ENCODE measurements at regions not wholly inside any gene's neighbourhood (a gene's known extent, or its start where the extent isn't known, plus 50 kb on each side); places are given as distances from the start of the nearest gene placed in this dataset.

DNA sequence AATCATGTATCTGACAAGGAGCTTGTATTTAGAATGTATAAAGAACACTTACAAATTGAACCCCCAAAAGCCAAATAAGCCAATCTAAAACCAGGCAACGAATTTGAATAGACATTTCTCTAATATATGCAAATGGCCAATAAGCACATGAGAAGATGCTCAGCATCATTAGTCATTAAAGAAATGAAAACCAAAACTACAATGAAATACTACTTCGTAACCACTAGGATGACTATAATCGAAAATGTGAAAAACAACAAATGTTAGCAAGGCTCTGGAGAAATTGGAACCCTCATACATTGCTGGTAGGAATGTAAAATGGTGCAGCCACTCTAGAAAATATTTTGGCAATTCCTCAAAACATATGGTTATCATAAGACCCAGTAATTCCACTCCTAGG, 105.8 kb upstream of the TOP1 start:
- TF ChIP-seq ELF4 (IDR thresholded peaks at IDR 0.05) (no peak), SP1 (IDR thresholded peaks at IDR 0.05) (no peak), BHLHE40 (IDR thresholded peaks at IDR 0.05; ENCODE audit: borderline replicate concordance) (no peak), ZNF384 (IDR thresholded peaks at IDR 0.05) (no peak)
